Testis (tissue), 2 donors: ENCODE measurements at regions not wholly inside any gene's neighbourhood (a gene's known extent, or its start where the extent isn't known, plus 50 kb on each side); places are given as distances from the start of the nearest gene placed in this dataset.
"Not testable (repeated sequence)": the region's sequence is repeated elsewhere in the genome, so short reads cannot be mapped to it uniquely, and the experiment has no call there.

Experiments used
- DNase-seq: peaks from one replicate; pipeline ENCODE4 v3.0.0-alpha.2; 2019
- H3K27ac ChIP-seq, 2 donors: fragments of 200-600 bp; sonication (generic); one replicate each; pipeline ENCODE4 v1.5.1; 2019
- H3K27me3 ChIP-seq: fragments of 200-600 bp; sonication (generic); one replicate; pipeline ENCODE4 v1.5.1; 2019
- H3K36me3 ChIP-seq: fragments of 200-600 bp; sonication (generic); one replicate; pipeline ENCODE4 v1.5.1; 2017; ENCODE audit warnings: low read depth; ENCODE audit errors: missing control alignments
- H3K4me1 ChIP-seq: fragments of 200-600 bp; sonication (generic); one replicate; pipeline ENCODE4 v1.5.1; 2019
- H3K4me3 ChIP-seq, 2 donors: fragments of 200-600 bp; sonication (generic); one replicate each; pipeline ENCODE4 v1.5.1; 2017 to 2019
- H3K9me3 ChIP-seq: fragments of 200-600 bp; sonication (generic); one replicate; pipeline ENCODE4 v1.5.1; 2017
- CTCF ChIP-seq, 3 experiments: fragments of 450-650 bp in 2 of 3; fragments of 200-600 bp in 1 of 3; sonication (generic) in 1 of 3; IDR thresholded peaks; one replicate each; pipeline ENCODE4 v1.5.1; 2016 to 2019; ENCODE audit warnings: antibody characterized with exemption in 3 of 3, mild to moderate bottlenecking in 2 of 3, moderate library complexity in 1 of 3
- POLR2A ChIP-seq: fragments of 450-650 bp; IDR thresholded peaks from one replicate; pipeline ENCODE4 v1.6.1; 2017; ENCODE audit warnings: antibody characterized with exemption, mild to moderate bottlenecking, moderate library complexity
- WGBS, 2 donors: methylation state at CpG; one replicate each; pipeline ENCODE4 v1.1.5; 2018; 5-methylcytosine and 5-hydroxymethylcytosine counted together
- intact Hi-C: fragments of 100-400 bp; cut with DNase I; formaldehyde crosslinking; loops from one replicate; pipeline ENCODE4 v1.15.1; 2023; ENCODE audit warnings: low total_unique reads

GRCh38 chr15:25990220-25990619, 127.1 kb upstream of the ATP10A start:
- 47 to 76% methylated on average over 15 of the region's 15 CpGs for WGBS, 2 donors
- no peaks in the 10 kb centered on the region for H3K4me1 ChIP-seq

GRCh38 chr15:25989327-25989726, 126.2 kb upstream of the ATP10A start:
- H3K4me3 ChIP-seq, result peak overlapping the region; percentile 34 to 36

More at GRCh38 chr15:25990220-25990619, 127.1 kb upstream of the ATP10A start:
- H3K4me3 ChIP-seq, result peak overlapping the region in 1 of 2 donors; percentile 36
- TF ChIP-seq POLR2A, result no peak
- no peak for TF ChIP-seq CTCF (IDR thresholded peaks at IDR 0.05)
- H3K27me3 ChIP-seq, result no peaks in the 10 kb centered on the region
- intact Hi-C loops, result no loop called here
- no peaks in the 10 kb centered on the region for H3K36me3 ChIP-seq
- no peaks in the 10 kb centered on the region for H3K9me3 ChIP-seq
- H3K27ac ChIP-seq, result no peak overlapping the region
- no peak for DNase-seq

GRCh38 chr15:25988716-25989115, 125.6 kb upstream of the ATP10A start:
- H3K36me3 ChIP-seq, H3K27ac ChIP-seq, H3K9me3 ChIP-seq, H3K4me3 ChIP-seq, H3K27me3 ChIP-seq, H3K4me1 ChIP-seq, DNase-seq, intact Hi-C loops: not testable (repeated sequence)
- 62 to 74% methylated on average over 9 of the region's 9 CpGs for WGBS, 2 donors

More at GRCh38 chr15:25989327-25989726, 126.2 kb upstream of the ATP10A start:
- TF ChIP-seq POLR2A (no peak), CTCF (IDR thresholded peaks at IDR 0.05) (peak in 1 of 3 experiments; percentile 4)
- Histone ChIP-seq H3K36me3 (no peaks in the 10 kb centered on the region), H3K9me3 (no peaks in the 10 kb centered on the region), H3K4me1 (no peaks in the 10 kb centered on the region), H3K27ac (no peak overlapping the region), H3K27me3 (no peaks in the 10 kb centered on the region)
- intact Hi-C loops, result no loop called here
- 69 to 77% methylated on average over 10 to 25 of the region's 25 CpGs for WGBS, 2 donors
- peak; percentile 55 for DNase-seq

- H3K27me3 ChIP-seq, result no peaks in the 10 kb centered on the region
- H3K4me3 ChIP-seq, result no peak overlapping the region
- intact Hi-C loops, result no loop called here
- H3K4me1 ChIP-seq, result no peaks in the 10 kb centered on the region
- TF ChIP-seq POLR2A (no peak), CTCF (IDR thresholded peaks at IDR 0.05) (no peak)
- H3K27ac ChIP-seq, result no peak overlapping the region
- H3K36me3 ChIP-seq, result no peaks in the 10 kb centered on the region
- WGBS, 2 donors, result 61 to 68% methylated on average over 4 of the region's 4 CpGs
- DNase-seq, result no peak
- H3K9me3 ChIP-seq, result no peaks in the 10 kb centered on the region
These were observed 124.5 kb upstream of the ATP10A start for GRCh38 chr15:25987638-25988037.

GRCh38 chr15:25985165-25985564, 122.0 kb upstream of the ATP10A start:
- no peak overlapping the region for H3K4me3 ChIP-seq

More at GRCh38 chr15:25985165-25985564, 122.0 kb upstream of the ATP10A start:
- intact Hi-C loops, result no loop called here
- Histone ChIP-seq H3K36me3 (no peaks in the 10 kb centered on the region), H3K9me3 (no peaks in the 10 kb centered on the region), H3K27me3 (no peaks in the 10 kb centered on the region), H3K27ac (no peak overlapping the region), H3K4me1 (no peaks in the 10 kb centered on the region)
- TF ChIP-seq CTCF (IDR thresholded peaks at IDR 0.05) (no peak), POLR2A (no peak)
- WGBS, 2 donors, result 37 to 43% methylated on average over 4 of the region's 4 CpGs
- DNase-seq, result no peak
